Inflammatory macrophage treated with lipopolysaccharide for 4 hours (primary cell): ENCODE measurements at regions not wholly inside any gene's neighbourhood (a gene's known extent, or its start where the extent isn't known, plus 50 kb on each side); places are given as distances from the start of the nearest gene placed in this dataset.

Experiments used
- DNase-seq: peaks from one replicate; pipeline ENCODE4 v3.0.0-alpha.2; 2020

- no peak for DNase-seq
Observed at GRCh38 chr16:51641191-51641765, 490.2 kb upstream of the SALL1 start.

GRCh38 chr16:51640196-51640595 lies 489.1 kb upstream of the SALL1 start:
- no peak for DNase-seq

GRCh38 chr16:51638339-51639135 lies 487.5 kb upstream of the SALL1 start:
- no peak for DNase-seq

GRCh38 chr16:51637770-51638094 lies 486.7 kb upstream of the SALL1 start:
- DNase-seq = no peak

GRCh38 chr16:51636920-51637769 lies 486.1 kb upstream of the SALL1 start:
- no peak for DNase-seq

GRCh38 chr16:51635181-51635580 lies 484.1 kb upstream of the SALL1 start:
- DNase-seq = no peak

GRCh38 chr16:51630076-51630475 lies 479.0 kb upstream of the SALL1 start:
- no peak for DNase-seq

GRCh38 chr16:51629576-51629975 lies 478.5 kb upstream of the SALL1 start:
- DNase-seq = no peak

- no peak for DNase-seq
Observed at GRCh38 chr16:51624080-51624775, 473.2 kb upstream of the SALL1 start.

- no peak for DNase-seq
Observed at GRCh38 chr16:51621610-51622009, 470.5 kb upstream of the SALL1 start.

- no peak for DNase-seq
Observed at GRCh38 chr16:51615141-51615540, 464.1 kb upstream of the SALL1 start.

- DNase-seq = no peak
Observed at GRCh38 chr16:51607201-51607651, 456.2 kb upstream of the SALL1 start.

GRCh38 chr16:51596247-51596646 lies 445.2 kb upstream of the SALL1 start:
- DNase-seq = no peak

GRCh38 chr16:51592535-51593300 lies 441.6 kb upstream of the SALL1 start:
- no peak for DNase-seq

- no peak for DNase-seq
Observed at GRCh38 chr16:51592001-51592501, 441.0 kb upstream of the SALL1 start.

- DNase-seq = no peak
Observed at GRCh38 chr16:51591480-51591879, 440.4 kb upstream of the SALL1 start.

- DNase-seq = no peak
Observed at GRCh38 chr16:51579652-51580360, 428.7 kb upstream of the SALL1 start.

GRCh38 chr16:51577621-51578303 lies 426.7 kb upstream of the SALL1 start:
- DNase-seq = no peak

GRCh38 chr16:51576498-51577195 lies 425.6 kb upstream of the SALL1 start:
- no peak for DNase-seq

GRCh38 chr16:51573191-51573590 lies 422.1 kb upstream of the SALL1 start:
- DNase-seq = no peak
